ENCODE measurements at regions not wholly inside any gene's neighbourhood (a gene's known extent, or its start where the extent isn't known, plus 50 kb on each side); places are given as distances from the start of the nearest gene placed in this dataset.
"Not testable (repeated sequence)": the region's sequence is repeated elsewhere in the genome, so short reads cannot be mapped to it uniquely, and the experiment has no call there.

- H3K4me3 ChIP-seq = no peak overlapping the region
- DNase-seq = no peak
- H3K27me3 ChIP-seq = peaks cover 0 to 14% (median 0%) of the 10 kb centered on the region in 3 donors
- H3K4me1 ChIP-seq = no peaks in the 10 kb centered on the region
- TF ChIP-seq POLR2AphosphoS5 (IDR thresholded peaks at IDR 0.05) (no peak), POLR2A (IDR thresholded peaks at IDR 0.05) (no peak), CTCF (IDR thresholded peaks at IDR 0.05) (no peak), EP300 (IDR thresholded peaks at IDR 0.05) (no peak)
- no peaks in the 10 kb centered on the region for H3K9me3 ChIP-seq
- no peak overlapping the region for H3K27ac ChIP-seq
- intact Hi-C loops (cut with DNase I; ENCODE audit: low total_unique reads) = no loop called here
- whole genome bisulfite sequencing, 5 donors = 87 to 94% (median 93%) methylated on average over 8 of the region's 8 CpGs
- H3K36me3 ChIP-seq = no peaks in the 10 kb centered on the region
Observed at GRCh38 chr6:137625100-137625661, 131.0 kb upstream of the OLIG3 start.

- no peak overlapping the region for H3K27ac ChIP-seq
- H3K4me3 ChIP-seq = no peak overlapping the region
- intact Hi-C loops (cut with DNase I; ENCODE audit: low total_unique reads) = no loop called here
- H3K36me3 ChIP-seq = no peaks in the 10 kb centered on the region
- no peaks in the 10 kb centered on the region for H3K4me1 ChIP-seq
- peaks cover 0 to 14% (median 0%) of the 10 kb centered on the region in 3 donors for H3K27me3 ChIP-seq
- no peaks in the 10 kb centered on the region for H3K9me3 ChIP-seq
- no peak for DNase-seq
- no peak for TF ChIP-seq EP300 (IDR thresholded peaks at IDR 0.05)
- no peak for TF ChIP-seq POLR2AphosphoS5 (IDR thresholded peaks at IDR 0.05)
- TF ChIP-seq POLR2A (IDR thresholded peaks at IDR 0.05) = no peak
- TF ChIP-seq CTCF (IDR thresholded peaks at IDR 0.05) = no peak
- WGBS, 5 donors = 68 to 76% (median 74%) methylated on average over 7 of the region's 7 CpGs
Observed at GRCh38 chr6:137625808-137626207, 131.6 kb upstream of the OLIG3 start.

- no peaks in the 10 kb centered on the region for H3K36me3 ChIP-seq
- no peak overlapping the region for H3K4me3 ChIP-seq
- H3K27me3 ChIP-seq = no peaks in the 10 kb centered on the region
- no peaks in the 10 kb centered on the region for H3K4me1 ChIP-seq
- H3K9me3 ChIP-seq = no peaks in the 10 kb centered on the region
- no peak overlapping the region for H3K27ac ChIP-seq
- no peak for TF ChIP-seq EP300 (IDR thresholded peaks at IDR 0.05)
- TF ChIP-seq POLR2A (IDR thresholded peaks at IDR 0.05) = no peak
- TF ChIP-seq POLR2AphosphoS5 (IDR thresholded peaks at IDR 0.05) = no peak
- TF ChIP-seq CTCF (IDR thresholded peaks at IDR 0.05) = no peak
- intact Hi-C loops (cut with DNase I; ENCODE audit: low total_unique reads) = no loop called here
- DNase-seq = no peak
- WGBS, 5 donors = 48 to 67% (median 57%) methylated on average over 1 of the region's 1 CpG
Observed at GRCh38 chr6:137630666-137631065, 136.5 kb upstream of the OLIG3 start.

GRCh38 chr6:137631323-137631722 is 137.1 kb upstream of the OLIG3 start:
- intact Hi-C loops (cut with DNase I; ENCODE audit: low total_unique reads) = no loop called here
- DNase-seq = no peak
- 85 to 95% (median 87%) methylated on average over 2 of the region's 2 CpGs for WGBS, 5 donors
- TF ChIP-seq EP300 (IDR thresholded peaks at IDR 0.05) = no peak
- TF ChIP-seq POLR2AphosphoS5 (IDR thresholded peaks at IDR 0.05) = no peak
- no peak for TF ChIP-seq CTCF (IDR thresholded peaks at IDR 0.05)
- TF ChIP-seq POLR2A (IDR thresholded peaks at IDR 0.05) = no peak
- Histone ChIP-seq H3K9me3 (no peaks in the 10 kb centered on the region), H3K27me3 (no peaks in the 10 kb centered on the region), H3K4me1 (no peaks in the 10 kb centered on the region), H3K4me3 (no peak overlapping the region), H3K27ac (no peak overlapping the region), H3K36me3 (no peaks in the 10 kb centered on the region)

GRCh38 chr6:137634177-137634576 is 140.0 kb upstream of the OLIG3 start:
- H3K27me3 ChIP-seq; intact Hi-C loops (cut with DNase I; ENCODE audit: low total_unique reads); H3K4me1 ChIP-seq; H3K36me3 ChIP-seq; DNase-seq; H3K27ac ChIP-seq; H3K4me3 ChIP-seq; H3K9me3 ChIP-seq: not testable (repeated sequence)
- 71 to 91% (median 88%) methylated on average over 9 of the region's 9 CpGs for WGBS, 5 donors
